Loucy (cell line): ENCODE measurements at regions not wholly inside any gene's neighbourhood (a gene's known extent, or its start where the extent isn't known, plus 50 kb on each side); places are given as distances from the start of the nearest gene placed in this dataset.

Experiments
- H2AFZ ChIP-seq: fragments of 200-600 bp; sonication (generic); 2 replicates; pipeline ENCODE4 v1.6.0; 2016; ENCODE audit warnings: antibody characterized with exemption, mild to moderate bottlenecking, low read length, moderate library complexity
- H3F3A ChIP-seq: fragments of 200-600 bp; 2 replicates; pipeline ENCODE4 v1.6.0; 2016; ENCODE audit warnings: antibody characterized with exemption, low read depth, mild to moderate bottlenecking
- H3K27me3 ChIP-seq: fragments of 200-600 bp; sonication (generic); 2 replicates; pipeline ENCODE4 v1.6.1; 2014; ENCODE audit warnings: low read length, mild to moderate bottlenecking; ENCODE audit not compliant: insufficient read depth, poor library complexity, severe bottlenecking
- H3K36me3 ChIP-seq: fragments of 200-600 bp; sonication (generic); 2 replicates; pipeline ENCODE4 v1.6.1; 2016; ENCODE audit warnings: low read length; ENCODE audit not compliant: insufficient read depth
- H3K4me1 ChIP-seq: fragments of 200-600 bp; sonication (generic); 2 replicates; pipeline ENCODE4 v1.5.1; 2014; ENCODE audit warnings: low read length, mild to moderate bottlenecking; ENCODE audit not compliant: insufficient read depth, poor library complexity, severe bottlenecking
- H3K4me2 ChIP-seq: fragments of 200-600 bp; sonication (generic); 2 replicates; pipeline ENCODE4 v1.6.0; 2014; ENCODE audit warnings: antibody characterized with exemption, low read length, low read depth, mild to moderate bottlenecking; ENCODE audit not compliant: poor library complexity, severe bottlenecking
- H3K4me3 ChIP-seq: fragments of 200-600 bp; sonication (generic); 2 replicates; pipeline ENCODE4 v1.5.1; 2014; ENCODE audit warnings: low read length, mild to moderate bottlenecking, mixed read lengths; ENCODE audit not compliant: poor library complexity, severe bottlenecking
- H3K79me2 ChIP-seq: fragments of 200-600 bp; sonication (generic); 2 replicates; pipeline ENCODE4 v1.6.1; 2014; ENCODE audit warnings: low read length; ENCODE audit not compliant: insufficient read depth
- H3K9ac ChIP-seq: fragments of 200-600 bp; sonication (generic); 2 replicates; pipeline ENCODE4 v1.6.0; 2014; ENCODE audit warnings: mild to moderate bottlenecking, low read depth, low read length, moderate library complexity; ENCODE audit not compliant: poor library complexity, severe bottlenecking
- H3K9me2 ChIP-seq: fragments of 200-600 bp; sonication (generic); replicated peaks from 2 replicates; pipeline ENCODE4 v1.6.1; 2016; ENCODE audit warnings: low read depth, low read length, mixed read lengths
- H3K9me3 ChIP-seq: fragments of 200-600 bp; sonication (generic); 2 replicates; pipeline ENCODE4 v1.6.1; 2014; ENCODE audit warnings: mild to moderate bottlenecking, antibody characterized with exemption, low read length, low read depth; ENCODE audit not compliant: insufficient read depth
- H4K20me1 ChIP-seq: fragments of 200-600 bp; sonication (generic); 2 replicates; pipeline ENCODE4 v1.6.0; 2014; ENCODE audit warnings: antibody characterized with exemption, low read length, mild to moderate bottlenecking; ENCODE audit not compliant: insufficient read depth, poor library complexity, severe bottlenecking
- EZH2phosphoT487 ChIP-seq: fragments of 200-600 bp; IDR thresholded peaks from 2 replicates; pipeline ENCODE4 v1.6.1; 2018; ENCODE audit warnings: antibody characterized with exemption, mild to moderate bottlenecking, moderate library complexity, borderline replicate concordance
- TF ChIP-seq, protein P1 (sequence below): fragments of 200-600 bp; sonication (generic); conservative IDR thresholded peaks from 2 replicates; pipeline ENCODE4 v1.5.1; 2014; ENCODE audit warnings: mild to moderate bottlenecking, antibody characterized with exemption, low read length

DNA sequence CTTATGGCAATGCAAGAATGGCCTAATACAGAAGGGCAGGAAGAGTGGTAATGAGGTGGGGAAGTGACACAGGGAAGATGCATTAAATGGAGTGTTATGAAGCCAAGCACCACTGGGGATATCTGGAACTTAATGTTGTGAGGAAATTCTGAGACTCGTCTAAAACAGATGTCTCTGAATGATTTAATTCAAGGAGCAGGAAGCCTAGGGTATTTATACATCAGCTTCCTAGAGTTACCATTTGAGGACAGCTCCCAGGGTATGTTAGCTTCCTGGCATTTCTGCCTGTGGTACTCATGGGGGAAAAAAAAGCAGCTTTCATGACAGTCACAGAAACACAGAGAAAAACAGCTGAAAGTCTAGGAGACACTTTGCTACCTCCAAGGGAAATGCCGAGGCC is 989.5 kb downstream of the CBLN2 start:
- Histone ChIP-seq H2AFZ (no peak overlapping the region), H3K4me3 (no peak overlapping the region), H3K27me3 (no peaks in the 10 kb centered on the region), H3F3A (no peaks in the 10 kb centered on the region), H3K4me2 (no peak overlapping the region), H3K9ac (no peak overlapping the region), H3K36me3 (no peaks in the 10 kb centered on the region), H3K4me1 (no peaks in the 10 kb centered on the region), H3K79me2 (no peaks in the 10 kb centered on the region), H3K9me3 (no peaks in the 10 kb centered on the region), H4K20me1 (no peaks in the 10 kb centered on the region), H3K9me2 (no peaks in the 10 kb centered on the region)
- TF ChIP-seq EZH2phosphoT487: no peak
- TF ChIP-seq, protein P1, sequence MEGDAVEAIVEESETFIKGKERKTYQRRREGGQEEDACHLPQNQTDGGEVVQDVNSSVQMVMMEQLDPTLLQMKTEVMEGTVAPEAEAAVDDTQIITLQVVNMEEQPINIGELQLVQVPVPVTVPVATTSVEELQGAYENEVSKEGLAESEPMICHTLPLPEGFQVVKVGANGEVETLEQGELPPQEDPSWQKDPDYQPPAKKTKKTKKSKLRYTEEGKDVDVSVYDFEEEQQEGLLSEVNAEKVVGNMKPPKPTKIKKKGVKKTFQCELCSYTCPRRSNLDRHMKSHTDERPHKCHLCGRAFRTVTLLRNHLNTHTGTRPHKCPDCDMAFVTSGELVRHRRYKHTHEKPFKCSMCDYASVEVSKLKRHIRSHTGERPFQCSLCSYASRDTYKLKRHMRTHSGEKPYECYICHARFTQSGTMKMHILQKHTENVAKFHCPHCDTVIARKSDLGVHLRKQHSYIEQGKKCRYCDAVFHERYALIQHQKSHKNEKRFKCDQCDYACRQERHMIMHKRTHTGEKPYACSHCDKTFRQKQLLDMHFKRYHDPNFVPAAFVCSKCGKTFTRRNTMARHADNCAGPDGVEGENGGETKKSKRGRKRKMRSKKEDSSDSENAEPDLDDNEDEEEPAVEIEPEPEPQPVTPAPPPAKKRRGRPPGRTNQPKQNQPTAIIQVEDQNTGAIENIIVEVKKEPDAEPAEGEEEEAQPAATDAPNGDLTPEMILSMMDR: no peak

DNA sequence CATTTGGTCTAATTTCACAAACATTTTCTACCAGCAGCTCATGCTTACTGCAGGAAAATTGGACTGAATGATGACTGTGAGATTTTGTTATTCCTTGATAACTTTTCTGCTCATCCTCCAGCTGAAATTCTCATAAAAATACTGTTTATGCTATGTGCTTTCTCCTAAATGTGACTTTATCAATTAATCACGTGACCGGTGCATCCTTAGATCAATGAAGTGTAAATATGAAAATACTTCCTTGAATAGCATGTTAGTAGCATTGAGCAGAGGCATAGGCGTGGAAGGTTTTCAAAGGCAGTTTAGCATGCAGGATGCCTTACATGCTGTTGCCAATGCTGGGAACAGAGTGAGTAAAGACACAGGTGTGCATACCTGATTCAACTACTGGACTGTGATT is 1002.5 kb downstream of the CBLN2 start:
- H3K9me3 ChIP-seq: no peaks in the 10 kb centered on the region
- TF ChIP-seq, protein P1: no peak
- no peak for TF ChIP-seq EZH2phosphoT487

DNA sequence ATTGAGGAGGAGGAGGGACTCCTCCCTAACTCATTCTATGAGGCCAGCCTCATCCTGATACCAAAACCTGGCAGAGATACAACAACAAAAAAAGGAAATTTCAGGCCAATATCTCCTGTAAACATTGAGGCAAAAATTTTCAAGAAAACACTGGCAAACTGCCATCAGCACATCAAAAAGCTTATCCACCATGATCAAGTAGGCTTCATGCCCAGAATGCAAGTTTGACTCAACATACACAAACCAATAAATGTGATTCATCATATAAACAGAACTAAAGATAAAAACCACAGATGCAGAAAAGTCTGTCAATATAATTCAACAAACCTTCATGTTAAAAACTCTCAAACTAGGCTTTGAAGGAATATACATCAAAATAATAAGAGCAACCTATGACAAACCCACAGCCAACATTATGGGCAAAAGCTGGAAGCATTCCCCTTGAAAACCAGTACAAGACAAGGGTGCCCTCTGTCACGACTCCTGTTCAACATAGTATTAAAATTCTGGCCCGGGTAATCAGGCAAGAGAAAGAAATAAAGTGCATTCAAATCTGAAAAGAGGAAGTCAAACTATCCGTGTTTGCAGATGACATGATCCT is 1014.3 kb downstream of the CBLN2 start:
- Histone ChIP-seq H2AFZ (no peak overlapping the region), H3K79me2 (no peaks in the 10 kb centered on the region), H3K9me3 (no peaks in the 10 kb centered on the region), H3K9ac (no peak overlapping the region), H3K36me3 (no peaks in the 10 kb centered on the region), H3K4me2 (no peak overlapping the region), H3K27me3 (no peaks in the 10 kb centered on the region), H3K9me2 (0 out of 2 replicates have a peak, but pooled peaks cover 4% of the 10 kb centered on the region), H3F3A (no peaks in the 10 kb centered on the region), H4K20me1 (no peaks in the 10 kb centered on the region), H3K4me1 (no peaks in the 10 kb centered on the region), H3K4me3 (no peak overlapping the region)
- no peak for TF ChIP-seq EZH2phosphoT487
- TF ChIP-seq, protein P1: no peak

More for the DNA sequence above, 1002.5 kb downstream of the CBLN2 start:
- H3K79me2 ChIP-seq: no peaks in the 10 kb centered on the region
- H4K20me1 ChIP-seq: no peaks in the 10 kb centered on the region
- H3K9me2 ChIP-seq: no peaks in the 10 kb centered on the region
- no peaks in the 10 kb centered on the region for H3K27me3 ChIP-seq
- H3K36me3 ChIP-seq: no peaks in the 10 kb centered on the region
- H3F3A ChIP-seq: no peaks in the 10 kb centered on the region
- no peak overlapping the region for H2AFZ ChIP-seq
- H3K9ac ChIP-seq: no peak overlapping the region
- H3K4me2 ChIP-seq: no peak overlapping the region
- no peaks in the 10 kb centered on the region for H3K4me1 ChIP-seq
- no peak overlapping the region for H3K4me3 ChIP-seq
